ENCODE measurements at regions not wholly inside any gene's neighbourhood (a gene's known extent, or its start where the extent isn't known, plus 50 kb on each side); places are given as distances from the start of the nearest gene placed in this dataset.

- no peak for DNase-seq (ENCODE audit: low read depth)
- H3K4me3 ChIP-seq (ENCODE audit: low read depth, low read length), result no peak overlapping the region
- TF ChIP-seq CTCF (conservative IDR thresholded peaks at IDR 0.05; ENCODE audit: low read depth, low read length), result no peak
Observed at GRCh38 chrX:127649011-127649410, 403.2 kb downstream of the ACTRT1 start.

GRCh38 chrX:127621780-127622179, 430.4 kb downstream of the ACTRT1 start:
- H3K4me3 ChIP-seq (ENCODE audit: low read depth, low read length), result no peak overlapping the region
- no peak for TF ChIP-seq CTCF (conservative IDR thresholded peaks at IDR 0.05; ENCODE audit: low read depth, low read length)
- DNase-seq (ENCODE audit: low read depth), result no peak

GRCh38 chrX:127606590-127606989, 445.6 kb downstream of the ACTRT1 start:
- no peak for TF ChIP-seq CTCF (conservative IDR thresholded peaks at IDR 0.05; ENCODE audit: low read depth, low read length)
- no peak for DNase-seq (ENCODE audit: low read depth)
- H3K4me3 ChIP-seq (ENCODE audit: low read depth, low read length), result no peak overlapping the region

- DNase-seq (ENCODE audit: low read depth), result no peak
- no peak overlapping the region for H3K4me3 ChIP-seq (ENCODE audit: low read depth, low read length)
Observed at GRCh38 chrX:127596882-127597281, 455.3 kb downstream of the ACTRT1 start.

GRCh38 chrX:127578395-127578794, 473.8 kb downstream of the ACTRT1 start:
- H3K4me3 ChIP-seq (ENCODE audit: low read depth, low read length), result no peak overlapping the region
- TF ChIP-seq CTCF (conservative IDR thresholded peaks at IDR 0.05; ENCODE audit: low read depth, low read length), result no peak
- DNase-seq (ENCODE audit: low read depth), result no peak

More at GRCh38 chrX:127596882-127597281, 455.3 kb downstream of the ACTRT1 start:
- no peak for TF ChIP-seq CTCF (conservative IDR thresholded peaks at IDR 0.05; ENCODE audit: low read depth, low read length)

- TF ChIP-seq CTCF (conservative IDR thresholded peaks at IDR 0.05; ENCODE audit: low read depth, low read length), result no peak
- H3K4me3 ChIP-seq (ENCODE audit: low read depth, low read length), result no peak overlapping the region
- no peak for DNase-seq (ENCODE audit: low read depth)
Observed at GRCh38 chrX:127577884-127578283, 474.3 kb downstream of the ACTRT1 start.

- DNase-seq (ENCODE audit: low read depth), result no peak
- H3K4me3 ChIP-seq (ENCODE audit: low read depth, low read length), result no peak overlapping the region
- no peak for TF ChIP-seq CTCF (conservative IDR thresholded peaks at IDR 0.05; ENCODE audit: low read depth, low read length)
Observed at GRCh38 chrX:127574829-127575228, 477.4 kb downstream of the ACTRT1 start.
